ENCODE measurements at regions not wholly inside any gene's neighbourhood (a gene's known extent, or its start where the extent isn't known, plus 50 kb on each side); places are given as distances from the start of the nearest gene placed in this dataset.
A peak's percentile ranks its signal among the peaks of the same experiment; 100 is the strongest.

- Histone ChIP-seq H2BK5ac (ENCODE audit: insufficient read length, low read length) (no peak overlapping the region), H3K27me3 (ENCODE audit: insufficient read depth, low read length) (no peaks in the 10 kb centered on the region), H2BK120ac (ENCODE audit: low read depth, low read length, poor library complexity, severe bottlenecking) (no peak overlapping the region), H3K27ac (ENCODE audit: insufficient read length, low read depth, low read length) (no peak overlapping the region), H3K56ac (ENCODE audit: insufficient read length, low read depth, low read length) (no peak overlapping the region), H3K4me1 (ENCODE audit: insufficient read depth, low read length) (no peaks in the 10 kb centered on the region), H3T11ph (ENCODE audit: low read length) (no peak overlapping the region), H4K8ac (replicated peaks; ENCODE audit: insufficient read length, low read depth, low read length) (no peak overlapping the region), H3K23me2 (ENCODE audit: insufficient read length, low read depth, low read length, poor library complexity, severe bottlenecking) (no peaks in the 10 kb centered on the region), H4K91ac (ENCODE audit: insufficient read length, low read depth, low read length) (no peak overlapping the region), H3K14ac (ENCODE audit: insufficient read depth, low read length) (no peak overlapping the region), H2AFZ (ENCODE audit: low read length) (no peak overlapping the region), H3K79me1 (ENCODE audit: insufficient read depth, low read depth, low read length, poor library complexity, severe bottlenecking) (no peaks in the 10 kb centered on the region), H2BK15ac (ENCODE audit: low read depth, low read length) (no peak overlapping the region), H2AK5ac (ENCODE audit: insufficient read length, low read length) (no peak overlapping the region), H3K79me2 (ENCODE audit: insufficient read depth, low read length) (no peaks in the 10 kb centered on the region), H3K4ac (ENCODE audit: low read depth, low read length) (no peak overlapping the region), H3K4me2 (ENCODE audit: insufficient read depth, insufficient read length, low read length) (no peak overlapping the region), H2BK12ac (ENCODE audit: insufficient read length, low read depth, low read length) (no peak overlapping the region), H3K9ac (ENCODE audit: extremely low read depth, insufficient read length, low read length) (no peak overlapping the region), H3K18ac (ENCODE audit: insufficient read length, low read depth, low read length) (no peak overlapping the region), H4K20me1 (ENCODE audit: control insufficient read depth, insufficient read depth, insufficient read length) (no peaks in the 10 kb centered on the region), H4K5ac (ENCODE audit: insufficient read length, low read depth, low read length) (no peak overlapping the region), H2BK20ac (ENCODE audit: low read depth, low read length, poor library complexity, severe bottlenecking) (no peak overlapping the region), H3K23ac (ENCODE audit: insufficient read length, low read depth, low read length) (no peak overlapping the region), H3K9me3 (ENCODE audit: control insufficient read depth, low read depth, low read length) (no peaks in the 10 kb centered on the region)
- TF ChIP-seq CTCF (conservative IDR thresholded peaks at IDR 0.05): no peak
- peak overlapping the region in 1 of 3 experiments; percentile 38; a peak in 1 of 7 replicates for H3K27ac Mint-ChIP-seq
- H3K4me1 Mint-ChIP-seq: peaks cover 6 to 12% of the 10 kb centered on the region in 2 experiments
- H3K9me3 Mint-ChIP-seq: no peaks in the 10 kb centered on the region
- peaks cover 0 to 2% (median 0%) of the 10 kb centered on the region in 3 experiments; a peak in 1 of 7 replicates for H3K36me3 Mint-ChIP-seq (ENCODE audit: insufficient read depth in 1 of 3, low read depth in 3 of 3)
- DNase-seq: no peak
- H3K4me3 Mint-ChIP-seq: no peak overlapping the region
- H3K27me3 Mint-ChIP-seq (ENCODE audit: low read depth): no peaks in the 10 kb centered on the region
Observed at GRCh38 chr12:22743700-22744099, 118.7 kb downstream of the ETNK1 start.
